Sigmoid colon (tissue), 4 donors: ENCODE measurements at regions not wholly inside any gene's neighbourhood (a gene's known extent, or its start where the extent isn't known, plus 50 kb on each side); places are given as distances from the start of the nearest gene placed in this dataset.

ENCODE experiments used
- CTCF ChIP-seq, 4 experiments: fragments of 450-650 bp in 3 of 4; fragments of 200-600 bp in 1 of 4; IDR thresholded peaks; one replicate each; pipeline ENCODE4 v1.5.1; 2016 to 2019; ENCODE audit warnings: antibody characterized with exemption in 4 of 4, mild to moderate bottlenecking in 3 of 4, moderate library complexity in 2 of 4
- POLR2A ChIP-seq, 2 donors: fragments of 450-650 bp; IDR thresholded peaks; one replicate each; pipeline ENCODE4 v1.6.1; 2016; ENCODE audit warnings: antibody characterized with exemption in 2 of 2, mild to moderate bottlenecking in 2 of 2, moderate library complexity in 2 of 2
- POLR2AphosphoS5 ChIP-seq, 4 donors: sonication (generic); formaldehyde crosslinking; IDR thresholded peaks; one replicate each; pipeline ENCODE4 v1.6.1; 2017; ENCODE audit warnings: antibody characterized with exemption in 4 of 4

GRCh38 chr2:80786584-80786983, 482.0 kb upstream of the LRRTM1 start:
- TF ChIP-seq CTCF (IDR thresholded peaks at IDR 0.05) = no peak
- TF ChIP-seq POLR2AphosphoS5 (IDR thresholded peaks at IDR 0.05) = no peak
- no peak for TF ChIP-seq POLR2A (IDR thresholded peaks at IDR 0.05)
